H1 (cell line): ENCODE measurements at regions not wholly inside any gene's neighbourhood (a gene's known extent, or its start where the extent isn't known, plus 50 kb on each side); places are given as distances from the start of the nearest gene placed in this dataset.

Experiments
- EZH2 ChIP-seq: fragments of 200-600 bp; sonication (generic); IDR thresholded peaks from 2 replicates; pipeline ENCODE4 v1.7.1; 2012; ENCODE audit warnings: low read depth, mild to moderate bottlenecking, moderate library complexity, low read length, inconsistent platforms; ENCODE audit not compliant: severe bottlenecking
- FOSL1 ChIP-seq: IDR thresholded peaks from 2 replicates; pipeline ENCODE4 v1.6.1; 2011; ENCODE audit warnings: mild to moderate bottlenecking, low read depth, low read length, moderate library complexity; ENCODE audit not compliant: insufficient read depth
- RAD21 ChIP-seq, 2 experiments: IDR thresholded peaks in 1 of 2; conservative IDR thresholded peaks in 1 of 2; 2 replicates each; pipeline ENCODE4 v1.6.1; 2011; ENCODE audit warnings: low read depth in 2 of 2, low read length in 2 of 2, improper control_type of control experiment in 1 of 2, inconsistent platforms in 1 of 2, mild to moderate bottlenecking in 1 of 2, moderate library complexity in 1 of 2
- SP1 ChIP-seq: IDR thresholded peaks from 2 replicates; pipeline ENCODE4 v1.6.1; 2011; ENCODE audit warnings: low read depth, low read length
- SUZ12 ChIP-seq: fragments of 200-600 bp; sonication (generic); IDR thresholded peaks from 2 replicates; pipeline ENCODE4 v1.6.1; 2012; ENCODE audit warnings: mild to moderate bottlenecking, inconsistent platforms, low read length, moderate library complexity, mixed read lengths
- USF2 ChIP-seq: IDR thresholded peaks from 2 replicates; pipeline ENCODE4 v1.6.1; 2011; ENCODE audit warnings: low read length, improper control_type of control experiment
- TF ChIP-seq, protein P1 (sequence below), 3 experiments: IDR thresholded peaks; 1 replicate in 2 of 3; 2 replicates in 1 of 3; pipeline versions ENCODE4 v1.5.1 to v1.6.1; 2011; ENCODE audit warnings: low read length in 3 of 3, mild to moderate bottlenecking in 3 of 3, inconsistent platforms in 2 of 3, low read depth in 1 of 3, moderate library complexity in 1 of 3; ENCODE audit not compliant: insufficient read depth in 1 of 3; ENCODE audit errors: control extremely low read depth in 1 of 3

GRCh38 chr13:24053519-24054251 lies 106.8 kb upstream of the SPATA13 start:
- TF ChIP-seq EZH2 (no peak), SP1 (no peak), FOSL1 (no peak), USF2 (no peak), RAD21 (IDR thresholded peaks at IDR 0.05 in 1 of 2, conservative IDR thresholded peaks at IDR 0.05 in 1 of 2; ENCODE audit: low read depth in 2 of 2, low read length in 2 of 2) (peak; percentile 91 to 93), SUZ12 (no peak)
- TF ChIP-seq, protein P1, sequence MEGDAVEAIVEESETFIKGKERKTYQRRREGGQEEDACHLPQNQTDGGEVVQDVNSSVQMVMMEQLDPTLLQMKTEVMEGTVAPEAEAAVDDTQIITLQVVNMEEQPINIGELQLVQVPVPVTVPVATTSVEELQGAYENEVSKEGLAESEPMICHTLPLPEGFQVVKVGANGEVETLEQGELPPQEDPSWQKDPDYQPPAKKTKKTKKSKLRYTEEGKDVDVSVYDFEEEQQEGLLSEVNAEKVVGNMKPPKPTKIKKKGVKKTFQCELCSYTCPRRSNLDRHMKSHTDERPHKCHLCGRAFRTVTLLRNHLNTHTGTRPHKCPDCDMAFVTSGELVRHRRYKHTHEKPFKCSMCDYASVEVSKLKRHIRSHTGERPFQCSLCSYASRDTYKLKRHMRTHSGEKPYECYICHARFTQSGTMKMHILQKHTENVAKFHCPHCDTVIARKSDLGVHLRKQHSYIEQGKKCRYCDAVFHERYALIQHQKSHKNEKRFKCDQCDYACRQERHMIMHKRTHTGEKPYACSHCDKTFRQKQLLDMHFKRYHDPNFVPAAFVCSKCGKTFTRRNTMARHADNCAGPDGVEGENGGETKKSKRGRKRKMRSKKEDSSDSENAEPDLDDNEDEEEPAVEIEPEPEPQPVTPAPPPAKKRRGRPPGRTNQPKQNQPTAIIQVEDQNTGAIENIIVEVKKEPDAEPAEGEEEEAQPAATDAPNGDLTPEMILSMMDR (IDR thresholded peaks at IDR 0.05; ENCODE audit: control extremely low read depth in 1 of 3, insufficient read depth in 1 of 3, low read depth in 1 of 3, low read length in 3 of 3) = peak; percentile 59 to 80 (median 77)
